ENCODE measurements at regions not wholly inside any gene's neighbourhood (a gene's known extent, or its start where the extent isn't known, plus 50 kb on each side); places are given as distances from the start of the nearest gene placed in this dataset.

GRCh38 chr21:27578741-27579265 is 611.9 kb upstream of the ADAMTS5 start:
- H3K27ac Mint-ChIP-seq: no peak overlapping the region
- Histone ChIP-seq H3K9ac (ENCODE audit: extremely low read depth, low read length, poor library complexity, severe bottlenecking) (no peak overlapping the region), H3K27me3 (ENCODE audit: control insufficient read depth, insufficient read depth, low read length, poor library complexity, severe bottlenecking) (no peaks in the 10 kb centered on the region), H3K9me3 (ENCODE audit: control insufficient read depth, low read length) (no peaks in the 10 kb centered on the region), H3K4me1 (ENCODE audit: control insufficient read depth, insufficient read depth, low read length) (no peaks in the 10 kb centered on the region), H3K27ac (ENCODE audit: low read depth, low read length) (no peak overlapping the region), H3K4me3 (ENCODE audit: low read length) (no peak overlapping the region), H3K36me3 (ENCODE audit: control insufficient read depth, insufficient read depth, low read length) (no peaks in the 10 kb centered on the region)
- H3K27me3 Mint-ChIP-seq (ENCODE audit: insufficient read depth): no peaks in the 10 kb centered on the region
- H3K4me1 Mint-ChIP-seq: no peaks in the 10 kb centered on the region
- DNase-seq: no peak
- TF ChIP-seq CTCF (conservative IDR thresholded peaks at IDR 0.05): no peak
- H3K4me3 Mint-ChIP-seq: no peak overlapping the region
- no peaks in the 10 kb centered on the region for H3K36me3 Mint-ChIP-seq (ENCODE audit: low read depth)
- no peaks in the 10 kb centered on the region for H3K9me3 Mint-ChIP-seq
- 87 to 96% methylated on average over 6 of the region's 6 CpGs for WGBS, 2 experiments (ENCODE audit: insufficient coverage in 1 of 2, insufficient read length in 1 of 2)

- no peak for DNase-seq
- H3K4me1 ChIP-seq (ENCODE audit: control insufficient read depth, insufficient read depth, low read length): no peaks in the 10 kb centered on the region
- no peak for TF ChIP-seq CTCF (conservative IDR thresholded peaks at IDR 0.05)
- H3K4me3 Mint-ChIP-seq: no peak overlapping the region
- no peak overlapping the region for H3K27ac ChIP-seq (ENCODE audit: low read depth, low read length)
- H3K27ac Mint-ChIP-seq: no peak overlapping the region
- H3K27me3 Mint-ChIP-seq (ENCODE audit: insufficient read depth): no peaks in the 10 kb centered on the region
- no peaks in the 10 kb centered on the region for H3K9me3 ChIP-seq (ENCODE audit: control insufficient read depth, low read length)
- no peaks in the 10 kb centered on the region for H3K4me1 Mint-ChIP-seq
- H3K27me3 ChIP-seq (ENCODE audit: control insufficient read depth, insufficient read depth, low read length, poor library complexity, severe bottlenecking): no peaks in the 10 kb centered on the region
- 90 to 100% methylated on average over 1 to 2 of the region's 2 CpGs for WGBS, 2 experiments (ENCODE audit: insufficient coverage in 1 of 2, insufficient read length in 1 of 2)
- H3K4me3 ChIP-seq (ENCODE audit: low read length): no peak overlapping the region
- H3K9me3 Mint-ChIP-seq: no peaks in the 10 kb centered on the region
- H3K9ac ChIP-seq (ENCODE audit: extremely low read depth, low read length, poor library complexity, severe bottlenecking): no peak overlapping the region
- H3K36me3 ChIP-seq (ENCODE audit: control insufficient read depth, insufficient read depth, low read length): no peaks in the 10 kb centered on the region
- no peaks in the 10 kb centered on the region for H3K36me3 Mint-ChIP-seq (ENCODE audit: low read depth)
Observed at GRCh38 chr21:27572696-27573095, 605.8 kb upstream of the ADAMTS5 start.

GRCh38 chr21:27571706-27572105 is 604.8 kb upstream of the ADAMTS5 start:
- no peak overlapping the region for H3K4me3 Mint-ChIP-seq
- TF ChIP-seq CTCF (conservative IDR thresholded peaks at IDR 0.05): no peak
- H3K36me3 Mint-ChIP-seq (ENCODE audit: low read depth): no peaks in the 10 kb centered on the region
- H3K27ac Mint-ChIP-seq: no peak overlapping the region
- H3K4me1 Mint-ChIP-seq: no peaks in the 10 kb centered on the region
- no peak for DNase-seq
- Histone ChIP-seq H3K9me3 (ENCODE audit: control insufficient read depth, low read length) (no peaks in the 10 kb centered on the region), H3K36me3 (ENCODE audit: control insufficient read depth, insufficient read depth, low read length) (no peaks in the 10 kb centered on the region), H3K4me3 (ENCODE audit: low read length) (no peak overlapping the region), H3K9ac (ENCODE audit: extremely low read depth, low read length, poor library complexity, severe bottlenecking) (no peak overlapping the region), H3K4me1 (ENCODE audit: control insufficient read depth, insufficient read depth, low read length) (no peaks in the 10 kb centered on the region), H3K27me3 (ENCODE audit: control insufficient read depth, insufficient read depth, low read length, poor library complexity, severe bottlenecking) (no peaks in the 10 kb centered on the region), H3K27ac (ENCODE audit: low read depth, low read length) (no peak overlapping the region)
- H3K9me3 Mint-ChIP-seq: no peaks in the 10 kb centered on the region
- no peaks in the 10 kb centered on the region for H3K27me3 Mint-ChIP-seq (ENCODE audit: insufficient read depth)

All from endodermal cell (in vitro differentiated cells).